HEK293 (cell line): ENCODE measurements at regions not wholly inside any gene's neighbourhood (a gene's known extent, or its start where the extent isn't known, plus 50 kb on each side); places are given as distances from the start of the nearest gene placed in this dataset.

ENCODE experiments used
- CTCF ChIA-PET: fragments of 350-600 bp; formaldehyde crosslinking; extraction: SDS; loops from one replicate; lab custom pipeline; 2021; ENCODE audit warnings: antibody characterized with exemption; lab: Yijun Ruan, JAX
- POLR2A ChIA-PET: fragments of 300-600 bp; formaldehyde crosslinking; extraction: SDS; loops from one replicate; lab custom pipeline; 2020; ENCODE audit warnings: antibody characterized with exemption, inconsistent platforms; lab: Yijun Ruan, JAX
- H3K27ac ChIP-seq: fragments of 200-500 bp; sonication (Bioruptor generic); 2 replicates; pipeline ENCODE4 v1.5.1; 2014; ENCODE audit warnings: low read depth, low read length, control low read depth, inconsistent platforms; ENCODE audit errors: extremely low read depth
- H3K36me3 ChIP-seq, 2 experiments: fragments of 200-500 bp in 1 of 2; sonication (Bioruptor generic) in 1 of 2; 1 replicate in 1 of 2; 2 replicates in 1 of 2; pipeline ENCODE4 v1.5.1; 2014 to 2017; ENCODE audit warnings: inconsistent platforms in 2 of 2, low read length in 2 of 2; ENCODE audit not compliant: control insufficient read depth in 2 of 2, insufficient read depth in 1 of 2
- H3K4me1 ChIP-seq: fragments of 200-500 bp; sonication (Bioruptor generic); 2 replicates; pipeline ENCODE4 v1.5.1; 2014; ENCODE audit warnings: mild to moderate bottlenecking, low read length, inconsistent platforms; ENCODE audit not compliant: control insufficient read depth, insufficient read depth
- H3K4me3 ChIP-seq: 2 replicates; pipeline ENCODE4 v1.5.1; 2011; ENCODE audit warnings: low read depth, mild to moderate bottlenecking, control low read depth, low read length, moderate library complexity
- H3K9me3 ChIP-seq: fragments of 200-500 bp; sonication (Bioruptor generic); 2 replicates; pipeline ENCODE4 v1.5.1; 2014; ENCODE audit warnings: low read depth, low read length, inconsistent platforms; ENCODE audit not compliant: control insufficient read depth, insufficient read depth
- GLI4 ChIP-seq: fragments of 450-650 bp; formaldehyde crosslinking; IDR thresholded peaks from 2 replicates; pipeline ENCODE4 v1.5.1; 2016; ENCODE audit warnings: missing biosample characterization, missing genetic modification characterization
- GLIS1 ChIP-seq: fragments of 450-650 bp; formaldehyde crosslinking; IDR thresholded peaks from 2 replicates; pipeline ENCODE4 v1.5.1; 2016; ENCODE audit warnings: missing biosample characterization, missing genetic modification characterization
- KLF9 ChIP-seq: fragments of 450-650 bp; formaldehyde crosslinking; IDR thresholded peaks from 2 replicates; pipeline ENCODE4 v1.5.1; 2016; ENCODE audit warnings: missing biosample characterization, missing genetic modification characterization, low read depth
- OVOL3 ChIP-seq: fragments of 450-650 bp; formaldehyde crosslinking; IDR thresholded peaks from 2 replicates; pipeline ENCODE4 v1.5.1; 2016; ENCODE audit warnings: missing biosample characterization, missing genetic modification characterization
- REPIN1 ChIP-seq: fragments of 450-650 bp; formaldehyde crosslinking; IDR thresholded peaks from 2 replicates; pipeline ENCODE4 v1.5.1; 2017; ENCODE audit warnings: missing biosample characterization, missing genetic modification characterization, low read depth
- ZBTB20 ChIP-seq: fragments of 450-650 bp; formaldehyde crosslinking; IDR thresholded peaks from 2 replicates; pipeline ENCODE4 v1.5.1; 2016; ENCODE audit warnings: missing biosample characterization, missing genetic modification characterization
- ZBTB44 ChIP-seq: fragments of 450-650 bp; IDR thresholded peaks from 2 replicates; pipeline ENCODE4 v1.5.1; 2018; ENCODE audit warnings: missing biosample characterization, mild to moderate bottlenecking, missing genetic modification characterization
- ZIC2 ChIP-seq: fragments of 450-650 bp; formaldehyde crosslinking; IDR thresholded peaks from 2 replicates; pipeline ENCODE4 v1.5.1; 2016; ENCODE audit warnings: missing biosample characterization, missing genetic modification characterization
- ZNF146 ChIP-seq: fragments of 450-650 bp; formaldehyde crosslinking; IDR thresholded peaks from 2 replicates; pipeline ENCODE4 v1.5.1; 2016; ENCODE audit warnings: missing biosample characterization, missing genetic modification characterization
- ZNF157 ChIP-seq: fragments of 450-650 bp; formaldehyde crosslinking; IDR thresholded peaks from 2 replicates; pipeline ENCODE4 v1.5.1; 2016; ENCODE audit warnings: missing biosample characterization, missing genetic modification characterization
- ZNF2 ChIP-seq: fragments of 450-650 bp; formaldehyde crosslinking; IDR thresholded peaks from 2 replicates; pipeline ENCODE4 v1.5.1; 2016; ENCODE audit warnings: missing biosample characterization, missing genetic modification characterization
- ZNF341 ChIP-seq: fragments of 450-650 bp; formaldehyde crosslinking; IDR thresholded peaks from 2 replicates; pipeline ENCODE4; 2016; ENCODE audit warnings: low read depth, missing biosample characterization, missing genetic modification characterization
- ZNF350 ChIP-seq: fragments of 450-650 bp; formaldehyde crosslinking; IDR thresholded peaks from 2 replicates; pipeline ENCODE4 v1.5.0; 2017; ENCODE audit warnings: missing biosample characterization, mild to moderate bottlenecking, missing genetic modification characterization
- ZNF394 ChIP-seq: fragments of 450-650 bp; formaldehyde crosslinking; IDR thresholded peaks from 2 replicates; pipeline ENCODE4 v1.5.1; 2016; ENCODE audit warnings: missing biosample characterization, missing genetic modification characterization, mild to moderate bottlenecking, moderate library complexity, borderline replicate concordance
- ZNF398 ChIP-seq: fragments of 450-650 bp; formaldehyde crosslinking; IDR thresholded peaks from 2 replicates; pipeline ENCODE4 v1.5.1; 2017; ENCODE audit warnings: missing biosample characterization, missing genetic modification characterization
- ZNF404 ChIP-seq: fragments of 450-650 bp; formaldehyde crosslinking; IDR thresholded peaks from 2 replicates; pipeline ENCODE4 v1.5.1; 2017; ENCODE audit warnings: missing biosample characterization, missing genetic modification characterization
- ZNF473 ChIP-seq: fragments of 450-650 bp; formaldehyde crosslinking; IDR thresholded peaks from 2 replicates; pipeline ENCODE4 v1.5.1; 2017; ENCODE audit warnings: missing biosample characterization, missing genetic modification characterization
- ZNF530 ChIP-seq: fragments of 450-650 bp; formaldehyde crosslinking; IDR thresholded peaks from 2 replicates; pipeline ENCODE4 v1.5.1; 2016; ENCODE audit warnings: low read depth, missing biosample characterization, missing genetic modification characterization
- ZNF596 ChIP-seq: fragments of 450-650 bp; IDR thresholded peaks from 2 replicates; pipeline ENCODE4 v1.5.0; 2018; ENCODE audit warnings: missing biosample characterization, mild to moderate bottlenecking, missing genetic modification characterization, moderate library complexity
- ZNF624 ChIP-seq: fragments of 450-650 bp; formaldehyde crosslinking; IDR thresholded peaks from 2 replicates; pipeline ENCODE4 v1.5.1; 2017; ENCODE audit warnings: missing biosample characterization, missing genetic modification characterization
- ZNF626 ChIP-seq: fragments of 450-650 bp; sonication (Bioruptor Pico); formaldehyde crosslinking; IDR thresholded peaks from 2 replicates; pipeline ENCODE4 v1.5.1; 2018; ENCODE audit warnings: missing biosample characterization, missing genetic modification characterization, inconsistent platforms
- ZNF658 ChIP-seq: fragments of 450-650 bp; formaldehyde crosslinking; IDR thresholded peaks from 2 replicates; pipeline ENCODE4; 2016; ENCODE audit warnings: missing biosample characterization, missing genetic modification characterization
- ZNF677 ChIP-seq: fragments of 450-650 bp; IDR thresholded peaks from 2 replicates; pipeline ENCODE4 v1.5.0; 2018; ENCODE audit warnings: missing biosample characterization, mild to moderate bottlenecking, missing genetic modification characterization, moderate library complexity
- ZNF776 ChIP-seq: fragments of 450-650 bp; formaldehyde crosslinking; IDR thresholded peaks from 2 replicates; pipeline ENCODE4 v1.5.0; 2017; ENCODE audit warnings: missing biosample characterization, missing genetic modification characterization, borderline replicate concordance
- TF ChIP-seq, protein P1 (sequence below): fragments of 450-650 bp; formaldehyde crosslinking; IDR thresholded peaks from 2 replicates; pipeline ENCODE4 v1.5.1; 2016; ENCODE audit warnings: missing biosample characterization, missing genetic modification characterization
- TF ChIP-seq, protein P2 (sequence below): fragments of 450-650 bp; formaldehyde crosslinking; IDR thresholded peaks from 2 replicates; pipeline ENCODE4 v1.5.1; 2017; ENCODE audit warnings: missing biosample characterization, missing genetic modification characterization

DNA sequence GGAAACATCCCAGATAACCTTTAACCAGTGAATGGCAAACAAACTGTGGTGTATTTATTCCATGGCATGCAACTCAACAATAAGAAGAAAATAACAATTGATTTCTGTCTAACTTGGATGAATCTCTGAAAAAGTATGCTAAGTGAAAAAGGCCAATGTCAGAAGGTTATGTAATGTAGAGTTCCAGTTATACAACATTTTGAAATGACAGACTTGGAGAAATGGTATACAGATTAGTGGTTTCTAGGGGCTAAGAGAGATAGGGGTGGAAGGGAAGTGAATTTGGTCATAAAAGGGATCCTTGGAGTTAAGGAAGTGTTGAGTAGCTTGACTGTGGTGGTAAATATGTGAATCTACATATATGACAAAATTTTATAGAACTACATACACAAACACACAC, 269.4 kb upstream of the SUCLG2 start:
- no peak for TF ChIP-seq ZNF677 (tag by site-specific recombination)
- no peak for TF ChIP-seq OVOL3
- no peak for TF ChIP-seq ZBTB20 (tag by site-specific recombination)
- no peak for TF ChIP-seq ZIC2 (tag by site-specific recombination)
- TF ChIP-seq REPIN1 (tag by site-specific recombination) = no peak
- no peak for TF ChIP-seq ZNF658 (tag by site-specific recombination)
- TF ChIP-seq ZNF157 (tag by site-specific recombination) = no peak
- no peak for TF ChIP-seq ZNF530 (tag by site-specific recombination)
- TF ChIP-seq KLF9 (tag by site-specific recombination) = no peak
- TF ChIP-seq ZNF341 = no peak
- no peaks in the 10 kb centered on the region for H3K9me3 ChIP-seq
- H3K4me3 ChIP-seq = no peak overlapping the region
- ChIA-PET POLR2A (no interaction called here), CTCF (no interaction called here)
- H3K27ac ChIP-seq = no peak overlapping the region
- H3K4me1 ChIP-seq = no peaks in the 10 kb centered on the region
- H3K36me3 ChIP-seq = no peaks in the 10 kb centered on the region

GRCh38 chr3:67920969-67921368, 266.6 kb upstream of the SUCLG2 start:
- Histone ChIP-seq H3K4me1 (no peaks in the 10 kb centered on the region), H3K27ac (no peak overlapping the region), H3K9me3 (no peaks in the 10 kb centered on the region), H3K4me3 (no peak overlapping the region), H3K36me3 (no peaks in the 10 kb centered on the region)
- CTCF ChIA-PET = no interaction called here
- TF ChIP-seq, protein P1, sequence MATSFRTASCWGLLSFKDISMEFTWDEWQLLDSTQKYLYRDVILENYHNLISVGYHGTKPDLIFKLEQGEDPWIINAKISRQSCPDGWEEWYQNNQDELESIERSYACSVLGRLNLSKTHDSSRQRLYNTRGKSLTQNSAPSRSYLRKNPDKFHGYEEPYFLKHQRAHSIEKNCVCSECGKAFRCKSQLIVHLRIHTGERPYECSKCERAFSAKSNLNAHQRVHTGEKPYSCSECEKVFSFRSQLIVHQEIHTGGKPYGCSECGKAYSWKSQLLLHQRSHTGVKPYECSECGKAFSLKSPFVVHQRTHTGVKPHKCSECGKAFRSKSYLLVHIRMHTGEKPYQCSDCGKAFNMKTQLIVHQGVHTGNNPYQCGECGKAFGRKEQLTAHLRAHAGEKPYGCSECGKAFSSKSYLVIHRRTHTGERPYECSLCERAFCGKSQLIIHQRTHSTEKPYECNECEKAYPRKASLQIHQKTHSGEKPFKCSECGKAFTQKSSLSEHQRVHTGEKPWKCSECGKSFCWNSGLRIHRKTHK = no peak
- TF ChIP-seq ZNF626 (tag by site-specific recombination) (no peak), ZNF146 (tag by site-specific recombination) (no peak), ZNF404 (tag by site-specific recombination) (no peak), ZNF473 (tag by site-specific recombination) (no peak), GLIS1 (no peak)
- TF ChIP-seq, protein P2, sequence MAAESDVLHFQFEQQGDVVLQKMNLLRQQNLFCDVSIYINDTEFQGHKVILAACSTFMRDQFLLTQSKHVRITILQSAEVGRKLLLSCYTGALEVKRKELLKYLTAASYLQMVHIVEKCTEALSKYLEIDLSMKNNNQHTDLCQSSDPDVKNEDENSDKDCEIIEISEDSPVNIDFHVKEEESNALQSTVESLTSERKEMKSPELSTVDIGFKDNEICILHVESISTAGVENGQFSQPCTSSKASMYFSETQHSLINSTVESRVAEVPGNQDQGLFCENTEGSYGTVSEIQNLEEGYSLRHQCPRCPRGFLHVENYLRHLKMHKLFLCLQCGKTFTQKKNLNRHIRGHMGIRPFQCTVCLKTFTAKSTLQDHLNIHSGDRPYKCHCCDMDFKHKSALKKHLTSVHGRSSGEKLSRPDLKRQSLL (tag by site-specific recombination) = no peak
- POLR2A ChIA-PET = no interaction called here

DNA sequence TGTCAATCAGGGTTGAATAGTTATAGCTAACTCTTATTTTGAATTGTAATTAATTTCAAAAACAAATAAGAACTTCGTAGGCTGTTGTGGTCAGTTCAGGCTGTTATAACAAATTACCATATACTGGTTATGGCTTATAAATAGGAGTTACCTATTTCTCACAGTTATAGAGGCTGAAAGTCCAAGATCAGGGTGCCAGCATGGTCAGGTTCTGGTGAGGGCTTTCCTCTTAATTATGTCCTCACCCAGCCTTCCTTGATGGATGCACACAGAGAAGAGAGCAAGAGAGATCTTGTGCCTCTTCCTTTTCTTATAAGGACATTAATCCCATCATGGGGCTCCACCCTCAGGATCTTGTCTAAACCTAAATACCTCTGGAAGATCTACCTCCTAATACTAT, 265.9 kb upstream of the SUCLG2 start:
- ChIA-PET CTCF (no interaction called here), POLR2A (no interaction called here)
- Histone ChIP-seq H3K9me3 (no peaks in the 10 kb centered on the region), H3K27ac (no peak overlapping the region), H3K4me3 (no peak overlapping the region), H3K4me1 (no peaks in the 10 kb centered on the region), H3K36me3 (no peaks in the 10 kb centered on the region)
- TF ChIP-seq ZNF2 (tag by site-specific recombination) (no peak), ZNF624 (tag by site-specific recombination) (no peak)

GRCh38 chr3:67916353-67916752, 261.9 kb upstream of the SUCLG2 start:
- ChIA-PET CTCF (no interaction called here), POLR2A (no interaction called here)
- no peaks in the 10 kb centered on the region for H3K4me1 ChIP-seq
- no peak overlapping the region for H3K4me3 ChIP-seq
- H3K27ac ChIP-seq = no peak overlapping the region
- H3K9me3 ChIP-seq = no peaks in the 10 kb centered on the region
- no peaks in the 10 kb centered on the region for H3K36me3 ChIP-seq
- TF ChIP-seq ZBTB44 (tag by site-specific recombination) = no peak
- TF ChIP-seq ZNF776 = no peak
- no peak for TF ChIP-seq ZNF350 (tag by site-specific recombination)
- TF ChIP-seq ZNF596 (tag by site-specific recombination) = no peak
- TF ChIP-seq ZNF394 = no peak
- no peak for TF ChIP-seq ZNF398
- TF ChIP-seq GLI4 (tag by site-specific recombination) = no peak
